ENCODE measurements at regions not wholly inside any gene's neighbourhood (a gene's known extent, or its start where the extent isn't known, plus 50 kb on each side); places are given as distances from the start of the nearest gene placed in this dataset.
A peak's percentile ranks its signal among the peaks of the same experiment; 100 is the strongest.

DNA sequence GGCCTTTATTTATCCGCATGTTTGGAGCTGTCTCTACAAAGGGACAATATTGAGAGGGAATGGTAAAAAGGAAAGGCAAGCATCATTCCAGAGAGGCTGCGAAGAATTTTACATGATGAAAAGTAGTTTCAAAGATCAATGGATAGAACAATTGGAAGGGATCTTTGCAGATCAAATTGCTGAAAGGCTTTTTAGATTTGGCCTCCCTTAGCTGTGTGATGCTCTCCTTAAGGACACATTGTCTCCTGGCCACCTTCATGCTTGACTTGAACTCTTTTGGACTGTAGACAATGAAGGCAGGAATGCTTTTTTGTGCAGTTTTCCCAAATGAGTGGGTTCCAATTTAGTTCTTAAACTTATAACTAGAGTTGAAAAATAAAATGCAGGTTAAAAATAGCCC lies 344.7 kb downstream of the ARL4A start:
- no peaks in the 10 kb centered on the region for H3K4me1 ChIP-seq (ENCODE audit: control insufficient read depth, low read depth, low read length)
- no peak overlapping the region for H4K8ac ChIP-seq (ENCODE audit: low read depth, low read length)
- H2BK120ac ChIP-seq (ENCODE audit: low read depth, low read length): no peak overlapping the region
- H2BK5ac ChIP-seq (ENCODE audit: low read length): no peak overlapping the region
- no peak overlapping the region for H3K4ac ChIP-seq (ENCODE audit: low read depth, low read length)
- H2AK5ac ChIP-seq (ENCODE audit: low read length): no peak overlapping the region
- H3K9ac ChIP-seq (ENCODE audit: low read length): no peak overlapping the region
- H3K79me2 ChIP-seq (ENCODE audit: control insufficient read depth, insufficient read depth, low read length): no peaks in the 10 kb centered on the region
- no peaks in the 10 kb centered on the region for H3K79me1 ChIP-seq (ENCODE audit: low read length)
- H3K27ac ChIP-seq (ENCODE audit: low read depth, low read length): no peak overlapping the region
- no peak overlapping the region for H3K4me2 ChIP-seq (ENCODE audit: low read length)
- no peak for DNase-seq
- H3K18ac ChIP-seq (ENCODE audit: low read length): no peak overlapping the region
- no peak overlapping the region for H2BK15ac ChIP-seq (replicated peaks; ENCODE audit: low read depth)
- WGBS (ENCODE audit: extremely low coverage, insufficient coverage, low lambda C conversion rate): no CpG with 5 or more reads among the region's 2 CpGs
- H3K4me3 ChIP-seq (ENCODE audit: low read length): no peak overlapping the region
- H4K5ac ChIP-seq (ENCODE audit: low read length): no peak overlapping the region
- H3K36me3 ChIP-seq (ENCODE audit: control insufficient read depth, insufficient read depth, low read length): no peaks in the 10 kb centered on the region
- no peak overlapping the region for H3K23ac ChIP-seq (ENCODE audit: low read length)
- H3K27me3 ChIP-seq (ENCODE audit: insufficient read depth, low read length, poor library complexity): no peaks in the 10 kb centered on the region
- H3K56ac ChIP-seq (ENCODE audit: low read length): no peak overlapping the region

DNA sequence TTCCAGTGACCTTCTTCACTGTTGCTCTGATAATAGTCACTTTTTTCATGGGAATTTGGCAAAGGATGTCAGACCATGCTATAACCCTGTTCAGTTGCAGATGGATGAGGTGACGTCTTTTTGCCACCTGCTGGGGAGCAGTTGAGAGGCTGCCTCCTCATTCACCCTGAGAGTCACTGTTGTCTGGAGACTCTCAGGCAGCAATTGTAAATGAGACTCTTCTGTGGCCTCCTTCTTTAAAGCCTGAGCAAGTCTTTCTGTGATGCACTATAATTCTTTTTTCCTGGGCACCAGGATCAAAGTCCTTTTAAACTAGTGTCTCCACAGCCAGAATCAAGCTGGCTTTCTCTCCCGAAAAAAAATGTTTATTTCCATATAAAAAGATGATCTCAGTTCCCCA lies 345.1 kb downstream of the ARL4A start:
- Histone ChIP-seq H2BK5ac (ENCODE audit: low read length) (no peak overlapping the region), H3K23ac (ENCODE audit: low read length) (no peak overlapping the region), H3K9ac (ENCODE audit: low read length) (no peak overlapping the region), H3K18ac (ENCODE audit: low read length) (no peak overlapping the region), H3K4ac (ENCODE audit: low read depth, low read length) (no peak overlapping the region), H3K27ac (ENCODE audit: low read depth, low read length) (no peak overlapping the region), H2BK15ac (replicated peaks; ENCODE audit: low read depth) (no peak overlapping the region), H2BK120ac (ENCODE audit: low read depth, low read length) (no peak overlapping the region), H3K36me3 (ENCODE audit: control insufficient read depth, insufficient read depth, low read length) (no peaks in the 10 kb centered on the region), H4K8ac (ENCODE audit: low read depth, low read length) (no peak overlapping the region), H3K79me1 (ENCODE audit: low read length) (no peaks in the 10 kb centered on the region), H3K79me2 (ENCODE audit: control insufficient read depth, insufficient read depth, low read length) (no peaks in the 10 kb centered on the region), H3K4me3 (ENCODE audit: low read length) (no peak overlapping the region), H2AK5ac (ENCODE audit: low read length) (no peak overlapping the region), H3K4me2 (ENCODE audit: low read length) (no peak overlapping the region), H3K56ac (ENCODE audit: low read length) (no peak overlapping the region), H3K27me3 (ENCODE audit: insufficient read depth, low read length, poor library complexity) (no peaks in the 10 kb centered on the region), H3K4me1 (ENCODE audit: control insufficient read depth, low read depth, low read length) (no peaks in the 10 kb centered on the region), H4K5ac (ENCODE audit: low read length) (no peak overlapping the region)
- DNase-seq: peak; percentile 52
- no CpG with 5 or more reads among the region's 2 CpGs for WGBS (ENCODE audit: extremely low coverage, insufficient coverage, low lambda C conversion rate)

DNA sequence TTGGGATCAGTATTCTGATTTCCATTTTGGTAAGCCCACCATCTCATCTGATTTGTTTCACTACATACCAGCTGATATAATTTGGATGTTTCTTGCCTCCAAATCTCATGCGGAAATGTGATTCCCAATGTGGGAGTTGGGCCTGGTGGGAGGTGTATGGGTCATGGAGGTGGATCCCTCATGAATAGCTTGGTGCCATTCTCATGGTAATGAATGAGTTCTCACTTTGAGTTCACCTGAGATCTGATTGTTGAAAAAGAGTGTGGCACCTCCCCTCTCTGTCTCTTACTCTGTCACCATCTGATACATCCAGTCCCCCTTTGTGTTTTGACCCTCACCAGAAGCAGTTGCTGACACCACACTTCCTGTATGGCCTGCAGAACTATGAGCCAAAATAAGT lies 347.3 kb downstream of the ARL4A start:
- Histone ChIP-seq H3K4ac (ENCODE audit: low read depth, low read length) (no peak overlapping the region), H3K56ac (ENCODE audit: low read length) (no peak overlapping the region), H3K36me3 (ENCODE audit: control insufficient read depth, insufficient read depth, low read length) (no peaks in the 10 kb centered on the region), H3K18ac (ENCODE audit: low read length) (no peak overlapping the region), H3K4me3 (ENCODE audit: low read length) (no peak overlapping the region), H4K5ac (ENCODE audit: low read length) (no peak overlapping the region), H2AK5ac (ENCODE audit: low read length) (no peak overlapping the region), H4K8ac (ENCODE audit: low read depth, low read length) (no peak overlapping the region), H3K79me1 (ENCODE audit: low read length) (no peaks in the 10 kb centered on the region), H3K27me3 (ENCODE audit: insufficient read depth, low read length, poor library complexity) (no peaks in the 10 kb centered on the region), H3K27ac (ENCODE audit: low read depth, low read length) (no peak overlapping the region), H2BK15ac (replicated peaks; ENCODE audit: low read depth) (no peak overlapping the region), H3K4me2 (ENCODE audit: low read length) (no peak overlapping the region), H3K9ac (ENCODE audit: low read length) (no peak overlapping the region), H3K4me1 (ENCODE audit: control insufficient read depth, low read depth, low read length) (no peaks in the 10 kb centered on the region), H3K23ac (ENCODE audit: low read length) (no peak overlapping the region), H3K79me2 (ENCODE audit: control insufficient read depth, insufficient read depth, low read length) (no peaks in the 10 kb centered on the region), H2BK120ac (ENCODE audit: low read depth, low read length) (no peak overlapping the region), H2BK5ac (ENCODE audit: low read length) (no peak overlapping the region)
- DNase-seq: peak; percentile 17
- no CpG with 5 or more reads among the region's 1 CpG for WGBS (ENCODE audit: extremely low coverage, insufficient coverage, low lambda C conversion rate)

DNA sequence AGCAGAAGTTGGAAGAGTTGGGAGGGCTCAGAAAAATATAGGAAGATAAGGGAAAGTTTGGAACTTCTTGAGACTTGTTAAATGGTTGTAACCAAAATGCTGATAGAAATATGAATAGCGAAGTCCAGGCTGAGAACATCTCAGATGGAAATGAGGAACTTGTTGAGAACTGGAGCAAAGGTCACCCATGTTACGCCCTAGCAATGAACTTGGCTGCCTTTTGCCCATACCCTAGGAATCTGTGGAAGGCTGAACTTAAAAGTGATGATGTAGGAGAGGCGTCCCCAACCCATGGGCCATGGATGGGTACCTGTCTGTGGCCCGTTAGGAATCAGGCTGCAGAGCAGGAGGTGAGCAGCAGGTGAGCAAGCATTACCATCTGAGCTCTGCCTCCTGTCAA lies 347.8 kb downstream of the ARL4A start:
- no peak overlapping the region for H3K4me3 ChIP-seq (ENCODE audit: low read length)
- no peak overlapping the region for H3K56ac ChIP-seq (ENCODE audit: low read length)
- no peak overlapping the region for H3K4me2 ChIP-seq (ENCODE audit: low read length)
- no peak for DNase-seq
- H3K79me2 ChIP-seq (ENCODE audit: control insufficient read depth, insufficient read depth, low read length): no peaks in the 10 kb centered on the region
- no CpG with 5 or more reads among the region's 4 CpGs for WGBS (ENCODE audit: extremely low coverage, insufficient coverage, low lambda C conversion rate)
- no peak overlapping the region for H3K9ac ChIP-seq (ENCODE audit: low read length)
- H2AK5ac ChIP-seq (ENCODE audit: low read length): no peak overlapping the region
- H4K8ac ChIP-seq (ENCODE audit: low read depth, low read length): no peak overlapping the region
- H4K5ac ChIP-seq (ENCODE audit: low read length): no peak overlapping the region
- H2BK5ac ChIP-seq (ENCODE audit: low read length): no peak overlapping the region
- H3K4ac ChIP-seq (ENCODE audit: low read depth, low read length): no peak overlapping the region
- H3K79me1 ChIP-seq (ENCODE audit: low read length): no peaks in the 10 kb centered on the region
- H3K23ac ChIP-seq (ENCODE audit: low read length): no peak overlapping the region
- no peak overlapping the region for H2BK120ac ChIP-seq (ENCODE audit: low read depth, low read length)
- no peak overlapping the region for H3K18ac ChIP-seq (ENCODE audit: low read length)
- H3K4me1 ChIP-seq (ENCODE audit: control insufficient read depth, low read depth, low read length): no peaks in the 10 kb centered on the region
- no peak overlapping the region for H3K27ac ChIP-seq (ENCODE audit: low read depth, low read length)
- H3K27me3 ChIP-seq (ENCODE audit: insufficient read depth, low read length, poor library complexity): no peaks in the 10 kb centered on the region
- no peaks in the 10 kb centered on the region for H3K36me3 ChIP-seq (ENCODE audit: control insufficient read depth, insufficient read depth, low read length)
- no peak overlapping the region for H2BK15ac ChIP-seq (replicated peaks; ENCODE audit: low read depth)

DNA sequence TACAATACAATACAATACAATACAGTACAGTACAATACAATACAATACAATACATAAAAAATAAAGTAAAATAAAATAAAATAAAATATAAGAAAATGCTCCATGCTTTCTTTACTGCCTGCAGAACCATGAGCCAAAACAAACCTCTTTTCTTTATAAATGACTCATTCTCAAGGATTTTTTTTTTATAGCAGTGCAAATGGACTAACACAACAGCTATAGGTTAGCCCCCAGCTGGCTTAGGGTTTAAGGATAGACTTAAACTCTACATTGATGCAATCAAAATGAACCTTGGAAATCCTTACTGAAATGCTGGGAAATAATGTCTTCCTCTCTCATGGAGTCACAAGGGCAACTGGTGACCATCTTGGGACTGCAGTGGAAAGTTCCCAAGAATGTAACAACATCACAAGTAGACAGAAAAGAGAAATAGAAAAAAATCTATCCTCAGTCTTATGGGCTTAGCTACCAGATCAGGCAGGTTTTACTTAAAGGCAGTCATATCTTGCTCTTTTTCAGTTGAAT lies 348.9 kb downstream of the ARL4A start:
- Histone ChIP-seq H2AK5ac (ENCODE audit: low read length) (no peak overlapping the region), H3K79me1 (ENCODE audit: low read length) (no peaks in the 10 kb centered on the region), H3K4ac (ENCODE audit: low read depth, low read length) (no peak overlapping the region), H3K23ac (ENCODE audit: low read length) (no peak overlapping the region), H3K4me3 (ENCODE audit: low read length) (no peak overlapping the region), H3K9ac (ENCODE audit: low read length) (no peak overlapping the region), H3K27me3 (ENCODE audit: insufficient read depth, low read length, poor library complexity) (no peaks in the 10 kb centered on the region), H2BK5ac (ENCODE audit: low read length) (no peak overlapping the region), H3K27ac (ENCODE audit: low read depth, low read length) (no peak overlapping the region), H3K4me1 (ENCODE audit: control insufficient read depth, low read depth, low read length) (no peaks in the 10 kb centered on the region), H3K56ac (ENCODE audit: low read length) (no peak overlapping the region), H2BK15ac (replicated peaks; ENCODE audit: low read depth) (no peak overlapping the region), H4K5ac (ENCODE audit: low read length) (no peak overlapping the region), H3K36me3 (ENCODE audit: control insufficient read depth, insufficient read depth, low read length) (no peaks in the 10 kb centered on the region), H4K8ac (ENCODE audit: low read depth, low read length) (no peak overlapping the region), H2BK120ac (ENCODE audit: low read depth, low read length) (no peak overlapping the region), H3K79me2 (ENCODE audit: control insufficient read depth, insufficient read depth, low read length) (no peaks in the 10 kb centered on the region), H3K4me2 (ENCODE audit: low read length) (no peak overlapping the region), H3K18ac (ENCODE audit: low read length) (no peak overlapping the region)
- no peak for DNase-seq

DNA sequence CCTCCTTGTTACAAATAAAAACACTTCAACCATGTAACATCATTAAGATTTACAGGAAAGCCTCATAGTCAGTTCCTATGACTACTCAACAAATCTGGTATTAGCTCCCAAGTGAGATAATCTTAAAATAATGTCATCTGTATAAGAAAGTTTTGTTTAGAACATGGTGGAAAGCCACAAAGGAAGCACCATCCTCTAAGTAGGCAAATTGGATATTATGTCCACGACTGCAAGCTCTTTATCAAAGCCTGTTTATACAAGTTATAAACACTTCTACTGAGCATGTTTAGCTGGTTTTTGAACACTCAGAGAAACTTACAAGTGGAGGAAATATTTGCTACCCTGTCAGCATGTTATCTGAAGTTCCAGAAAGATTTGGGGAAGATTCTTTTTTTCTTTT lies 349.8 kb downstream of the ARL4A start:
- no peak overlapping the region for H2BK120ac ChIP-seq (ENCODE audit: low read depth, low read length)
- H3K79me2 ChIP-seq (ENCODE audit: control insufficient read depth, insufficient read depth, low read length): no peaks in the 10 kb centered on the region
- no peak overlapping the region for H3K18ac ChIP-seq (ENCODE audit: low read length)
- H3K23ac ChIP-seq (ENCODE audit: low read length): no peak overlapping the region
- H3K4me1 ChIP-seq (ENCODE audit: control insufficient read depth, low read depth, low read length): no peaks in the 10 kb centered on the region
- no peak overlapping the region for H4K8ac ChIP-seq (ENCODE audit: low read depth, low read length)
- H3K9ac ChIP-seq (ENCODE audit: low read length): no peak overlapping the region
- H2AK5ac ChIP-seq (ENCODE audit: low read length): no peak overlapping the region
- no peaks in the 10 kb centered on the region for H3K27me3 ChIP-seq (ENCODE audit: insufficient read depth, low read length, poor library complexity)
- no peak overlapping the region for H2BK15ac ChIP-seq (replicated peaks; ENCODE audit: low read depth)
- no peak overlapping the region for H3K4ac ChIP-seq (ENCODE audit: low read depth, low read length)
- no peak overlapping the region for H3K56ac ChIP-seq (ENCODE audit: low read length)
- H2BK5ac ChIP-seq (ENCODE audit: low read length): no peak overlapping the region
- no peak overlapping the region for H3K4me3 ChIP-seq (ENCODE audit: low read length)
- no peak overlapping the region for H3K4me2 ChIP-seq (ENCODE audit: low read length)
- no peaks in the 10 kb centered on the region for H3K79me1 ChIP-seq (ENCODE audit: low read length)
- H3K36me3 ChIP-seq (ENCODE audit: control insufficient read depth, insufficient read depth, low read length): no peaks in the 10 kb centered on the region
- no peak overlapping the region for H3K27ac ChIP-seq (ENCODE audit: low read depth, low read length)
- DNase-seq: no peak
- H4K5ac ChIP-seq (ENCODE audit: low read length): no peak overlapping the region
- no CpG with 5 or more reads among the region's 1 CpG for WGBS (ENCODE audit: extremely low coverage, insufficient coverage, low lambda C conversion rate)

All from mesendoderm (in vitro differentiated cells).